GM18505 (cell line): ENCODE measurements at regions not wholly inside any gene's neighbourhood (a gene's known extent, or its start where the extent isn't known, plus 50 kb on each side); places are given as distances from the start of the nearest gene placed in this dataset.

ENCODE experiments used
- ATAC-seq: cut with Tn5 transposase; IDR thresholded peaks from one replicate; pipeline ENCODE4 v1.9.1; 2021; ENCODE audit not compliant: unreplicated experiment
- POLR2A ChIP-seq: IDR thresholded peaks from 4 replicates; pipeline ENCODE4 v1.6.1; 2011; ENCODE audit warnings: borderline replicate concordance; ENCODE audit not compliant: insufficient read depth, insufficient read length; ENCODE audit errors: extremely low read depth

- TF ChIP-seq POLR2A = no peak
- ATAC-seq = no peak
Measured at GRCh38 chr19:30115947-30116346, 173.9 kb downstream of the URI1 start.

- ATAC-seq = no peak
- no peak for TF ChIP-seq POLR2A
Measured at GRCh38 chr19:30116530-30116929, 174.5 kb downstream of the URI1 start.

GRCh38 chr19:30116984-30117555 is 175.0 kb downstream of the URI1 start:
- no peak for TF ChIP-seq POLR2A
- no peak for ATAC-seq

- no peak for ATAC-seq
- TF ChIP-seq POLR2A = no peak
Measured at GRCh38 chr19:30117636-30118145, 175.7 kb downstream of the URI1 start.

- no peak for ATAC-seq
- no peak for TF ChIP-seq POLR2A
Measured at GRCh38 chr19:30118221-30118620, 176.2 kb downstream of the URI1 start.

GRCh38 chr19:30118760-30119159 is 176.7 kb downstream of the URI1 start:
- ATAC-seq = no peak
- no peak for TF ChIP-seq POLR2A

- no peak for TF ChIP-seq POLR2A
- no peak for ATAC-seq
Measured at GRCh38 chr19:30119180-30119908, 177.3 kb downstream of the URI1 start.

- ATAC-seq = no peak
Measured at GRCh38 chr19:30120860-30121484, 178.9 kb downstream of the URI1 start.

GRCh38 chr19:30122431-30122830 is 180.4 kb downstream of the URI1 start:
- ATAC-seq = no peak
- no peak for TF ChIP-seq POLR2A

More at GRCh38 chr19:30120860-30121484, 178.9 kb downstream of the URI1 start:
- no peak for TF ChIP-seq POLR2A

GRCh38 chr19:30123119-30123518 is 181.1 kb downstream of the URI1 start:
- TF ChIP-seq POLR2A = no peak
- ATAC-seq = no peak

GRCh38 chr19:30123611-30124010 is 181.6 kb downstream of the URI1 start:
- TF ChIP-seq POLR2A = no peak
- no peak for ATAC-seq

- TF ChIP-seq POLR2A = no peak
- no peak for ATAC-seq
Measured at GRCh38 chr19:30128211-30128610, 186.2 kb downstream of the URI1 start.

- no peak for ATAC-seq
- TF ChIP-seq POLR2A = no peak
Measured at GRCh38 chr19:30130356-30131122, 188.5 kb downstream of the URI1 start.

GRCh38 chr19:30131246-30131645 is 189.2 kb downstream of the URI1 start:
- no peak for ATAC-seq
- TF ChIP-seq POLR2A = no peak

GRCh38 chr19:30131722-30132291 is 189.8 kb downstream of the URI1 start:
- ATAC-seq = no peak
- no peak for TF ChIP-seq POLR2A
